Stimulated activated naive CD8-positive, alpha-beta T cell treated with anti-CD3 and anti-CD28 coated beads, Interleukin-15, Interleukin-2, amounts not matched to agents 100 ng/mL and 50 ng/mL, for 24 hours (primary cell): ENCODE measurements at regions not wholly inside any gene's neighbourhood (a gene's known extent, or its start where the extent isn't known, plus 50 kb on each side); places are given as distances from the start of the nearest gene placed in this dataset.

Source experiments
- H3K27ac Mint-ChIP-seq: one replicate; pipeline ENCODE4 v1.8.0; 2021; ENCODE audit warnings: mild to moderate bottlenecking, mixed read lengths
- H3K27me3 Mint-ChIP-seq: one replicate; pipeline ENCODE4 v1.8.0; 2021; ENCODE audit warnings: mixed read lengths
- H3K36me3 Mint-ChIP-seq: one replicate; pipeline ENCODE4 v1.8.0; 2021; ENCODE audit warnings: low read depth, mixed read lengths
- H3K4me1 Mint-ChIP-seq: one replicate; pipeline ENCODE4 v1.8.0; 2021; ENCODE audit warnings: low read depth, mixed read lengths
- H3K4me3 Mint-ChIP-seq: one replicate; pipeline ENCODE4 v1.8.0; 2021; ENCODE audit warnings: mild to moderate bottlenecking, mixed read lengths
- H3K9me3 Mint-ChIP-seq: one replicate; pipeline ENCODE4 v1.8.0; 2021; ENCODE audit warnings: mixed read lengths

DNA sequence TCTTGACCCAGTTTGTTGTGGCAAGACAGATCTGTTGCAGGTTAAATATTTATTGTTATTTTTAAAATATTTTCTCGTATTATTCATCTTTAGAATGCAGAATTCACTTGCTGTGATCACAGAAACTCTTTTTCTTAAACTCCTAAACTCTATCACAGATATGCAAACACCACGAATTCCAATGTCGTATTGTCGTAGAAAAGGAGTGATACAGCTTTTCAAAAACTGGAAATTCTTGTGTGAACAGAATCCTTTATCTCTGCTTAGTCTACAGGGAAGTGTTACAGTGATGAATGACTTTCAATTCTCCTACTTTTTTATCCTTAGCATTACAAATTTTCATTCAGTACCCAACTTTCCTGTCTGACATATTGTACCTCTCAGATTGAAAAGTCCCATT, 1329.5 kb upstream of the B3GALT2 start:
- H3K9me3 Mint-ChIP-seq, result peaks cover 6% of the 10 kb centered on the region

DNA sequence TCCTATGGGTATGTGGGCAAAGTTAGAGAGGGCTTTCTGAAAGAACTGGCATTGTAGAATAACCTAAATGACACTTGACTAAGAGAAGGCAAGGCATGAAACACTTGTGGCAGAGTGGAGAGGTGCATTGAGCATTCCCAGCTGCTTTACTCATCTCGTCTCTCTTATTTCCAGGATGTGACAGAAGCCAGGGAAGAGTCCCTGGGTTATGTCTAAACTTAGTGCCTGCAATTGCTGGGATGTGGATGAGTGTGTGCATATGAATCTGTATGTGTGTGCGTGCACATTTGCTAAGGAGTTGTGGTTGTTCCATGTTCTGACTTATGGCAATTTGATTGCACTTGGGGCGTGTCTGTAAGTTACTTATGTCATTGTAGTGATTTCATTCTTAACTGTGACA, 1326.5 kb upstream of the B3GALT2 start:
- Mint-ChIP-seq H3K27me3 (no peaks in the 10 kb centered on the region), H3K4me3 (no peak overlapping the region), H3K27ac (no peak overlapping the region)

More for the DNA sequence above, 1329.5 kb upstream of the B3GALT2 start:
- no peaks in the 10 kb centered on the region for H3K27me3 Mint-ChIP-seq
- no peak overlapping the region for H3K27ac Mint-ChIP-seq
- no peaks in the 10 kb centered on the region for H3K36me3 Mint-ChIP-seq
- H3K4me1 Mint-ChIP-seq, result no peaks in the 10 kb centered on the region
- no peak overlapping the region for H3K4me3 Mint-ChIP-seq

DNA sequence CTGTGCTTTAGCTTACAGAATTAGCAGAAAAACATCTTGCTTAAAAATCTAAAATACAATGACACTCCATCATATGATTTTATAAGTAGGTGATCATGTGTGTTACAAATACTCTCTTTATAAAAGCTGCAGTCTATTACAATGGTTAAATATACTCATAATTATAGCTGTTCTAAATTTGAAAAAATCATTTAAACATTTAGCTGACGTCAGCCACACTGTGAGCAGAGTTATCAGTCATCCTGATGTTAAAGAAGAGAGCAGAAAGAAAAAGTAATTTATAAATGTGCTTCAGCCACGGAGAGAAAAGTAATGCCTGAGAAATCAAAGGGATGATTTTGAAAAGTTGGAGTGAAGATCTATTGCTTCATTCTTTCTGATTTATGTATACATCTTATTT, 1325.9 kb upstream of the B3GALT2 start:
- H3K36me3 Mint-ChIP-seq, result no peaks in the 10 kb centered on the region
- no peaks in the 10 kb centered on the region for H3K27me3 Mint-ChIP-seq
- H3K27ac Mint-ChIP-seq, result no peak overlapping the region
- H3K4me1 Mint-ChIP-seq, result no peaks in the 10 kb centered on the region
- no peak overlapping the region for H3K4me3 Mint-ChIP-seq
- peaks cover 15% of the 10 kb centered on the region for H3K9me3 Mint-ChIP-seq

More for the DNA sequence above, 1326.5 kb upstream of the B3GALT2 start:
- Mint-ChIP-seq H3K9me3 (peaks cover 15% of the 10 kb centered on the region), H3K4me1 (no peaks in the 10 kb centered on the region), H3K36me3 (no peaks in the 10 kb centered on the region)

DNA sequence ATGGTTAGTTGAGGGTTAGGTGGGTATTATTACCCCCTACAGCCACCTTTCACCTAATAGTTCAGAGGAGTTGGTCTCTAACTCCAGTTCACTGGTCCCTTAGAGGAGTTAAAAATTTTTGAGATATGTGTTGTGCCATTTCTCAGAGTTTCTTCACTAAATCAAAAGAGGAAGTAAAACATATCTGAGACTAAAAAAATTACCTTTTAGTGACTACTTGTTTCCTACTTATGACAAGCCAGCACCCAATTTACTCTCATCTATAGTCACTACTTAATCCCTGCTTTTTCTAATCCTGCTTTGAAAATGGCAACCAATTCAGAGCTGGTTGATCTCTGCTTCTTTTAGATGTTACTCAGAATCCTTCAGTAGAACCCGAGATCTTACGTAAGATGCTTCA, 1316.8 kb upstream of the B3GALT2 start:
- Mint-ChIP-seq H3K27me3 (no peaks in the 10 kb centered on the region), H3K4me1 (no peaks in the 10 kb centered on the region), H3K9me3 (no peaks in the 10 kb centered on the region), H3K27ac (no peak overlapping the region), H3K36me3 (no peaks in the 10 kb centered on the region), H3K4me3 (no peak overlapping the region)

DNA sequence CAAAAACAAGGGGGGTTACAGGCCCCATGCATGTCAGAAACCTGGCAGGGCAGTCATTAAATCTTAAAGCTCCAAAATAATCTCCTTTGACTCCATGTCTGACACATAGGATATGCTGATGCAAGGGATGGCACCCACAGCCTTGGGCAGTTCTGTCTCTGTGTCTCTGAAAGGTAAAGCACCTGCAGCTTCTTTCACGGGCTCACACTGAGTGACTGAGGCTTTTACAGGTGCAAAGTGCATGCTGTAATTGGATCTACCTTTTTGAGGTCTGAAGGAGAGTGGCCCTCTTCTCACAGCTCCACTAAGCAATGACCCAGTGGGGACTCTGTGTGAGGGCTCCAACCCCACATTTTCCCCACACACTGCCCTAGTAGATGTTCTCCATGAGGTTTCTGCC, 1309.0 kb upstream of the B3GALT2 start:
- H3K27ac Mint-ChIP-seq, result no peak overlapping the region
- no peaks in the 10 kb centered on the region for H3K27me3 Mint-ChIP-seq
- no peaks in the 10 kb centered on the region for H3K4me1 Mint-ChIP-seq
- H3K4me3 Mint-ChIP-seq, result no peak overlapping the region
- peaks cover 7% of the 10 kb centered on the region for H3K9me3 Mint-ChIP-seq
- no peaks in the 10 kb centered on the region for H3K36me3 Mint-ChIP-seq

DNA sequence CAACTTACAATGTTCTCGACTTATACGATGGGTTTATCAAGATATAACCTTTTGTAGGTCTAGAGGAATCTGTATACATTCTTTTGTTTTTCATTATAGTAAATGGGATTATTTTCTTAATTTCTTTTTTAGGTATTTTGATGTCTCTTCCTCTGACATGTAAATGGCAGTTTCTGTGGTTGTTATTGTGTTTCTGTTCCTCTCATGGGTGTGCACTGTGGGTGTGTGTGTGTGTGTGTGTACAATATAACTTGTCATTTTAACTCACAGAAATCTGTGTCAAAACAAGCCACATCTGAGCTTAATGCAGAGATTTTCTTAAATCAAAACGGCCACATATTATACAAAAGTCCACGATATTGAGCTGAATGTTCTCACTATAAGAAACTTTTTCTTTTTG, 1300.8 kb upstream of the B3GALT2 start:
- Mint-ChIP-seq H3K27me3 (peaks cover 3% of the 10 kb centered on the region), H3K4me1 (no peaks in the 10 kb centered on the region), H3K27ac (no peak overlapping the region), H3K36me3 (no peaks in the 10 kb centered on the region), H3K4me3 (no peak overlapping the region), H3K9me3 (peaks cover 9% of the 10 kb centered on the region)

DNA sequence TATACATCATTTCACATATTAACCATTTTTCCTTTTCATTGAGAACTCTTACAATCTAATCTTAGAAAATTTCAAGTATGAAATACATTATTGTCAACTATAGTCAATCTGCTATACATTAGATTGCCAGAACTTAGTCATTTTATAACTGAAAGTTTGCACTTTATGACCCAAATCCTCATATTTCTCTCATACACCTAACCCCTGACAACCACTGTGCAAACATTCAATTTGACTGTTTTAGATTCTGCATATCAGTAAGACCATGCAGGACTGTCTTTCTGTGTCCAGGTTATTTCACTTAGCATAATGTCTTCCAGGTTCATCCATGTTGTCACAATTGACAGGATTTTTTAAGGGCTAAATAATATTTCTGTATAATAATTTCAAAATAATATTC, 1299.0 kb upstream of the B3GALT2 start:
- Mint-ChIP-seq H3K27ac (no peak overlapping the region), H3K36me3 (no peaks in the 10 kb centered on the region), H3K4me3 (no peak overlapping the region), H3K27me3 (peaks cover 3% of the 10 kb centered on the region), H3K9me3 (peaks cover 6% of the 10 kb centered on the region), H3K4me1 (no peaks in the 10 kb centered on the region)

DNA sequence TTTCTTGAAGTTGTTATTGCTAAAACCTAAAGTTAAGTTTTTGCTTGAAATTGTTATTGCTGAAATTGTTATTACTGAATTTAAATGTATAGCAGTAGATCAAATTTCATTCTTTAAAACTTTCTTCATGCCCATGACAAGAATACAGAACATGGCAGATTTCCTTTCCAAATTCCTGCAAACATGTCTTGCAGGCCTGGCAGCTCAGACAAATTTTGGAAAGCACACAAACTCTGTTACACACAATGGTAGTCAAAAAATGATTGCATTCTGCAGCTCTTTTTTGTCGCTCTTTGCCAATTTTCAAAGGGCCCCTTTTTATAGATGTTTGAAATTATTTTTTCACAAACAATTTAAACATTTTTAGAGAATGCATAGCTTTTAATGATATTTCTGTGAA, 1292.3 kb upstream of the B3GALT2 start:
- no peaks in the 10 kb centered on the region for H3K4me1 Mint-ChIP-seq
- H3K4me3 Mint-ChIP-seq, result no peak overlapping the region
- H3K27ac Mint-ChIP-seq, result no peak overlapping the region

DNA sequence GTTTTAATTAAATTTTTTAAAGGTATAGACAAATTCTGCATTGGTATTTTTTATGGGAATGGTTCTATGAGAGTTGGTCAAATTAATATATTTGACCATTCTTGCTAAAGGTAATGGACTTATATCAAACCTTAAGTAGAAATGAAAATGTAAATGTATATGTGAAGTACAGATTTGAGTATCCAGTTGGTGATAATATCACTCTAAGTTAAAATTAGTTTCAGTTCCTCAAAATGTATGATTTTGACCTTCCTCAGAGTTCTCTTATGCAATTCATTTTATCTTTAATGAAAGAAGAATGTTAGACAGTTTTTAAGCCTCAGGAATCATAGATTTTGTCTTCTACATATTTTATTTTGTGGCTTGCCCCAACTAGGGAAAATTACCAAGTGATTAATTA, 1291.5 kb upstream of the B3GALT2 start:
- H3K27ac Mint-ChIP-seq, result no peak overlapping the region
- no peaks in the 10 kb centered on the region for H3K4me1 Mint-ChIP-seq
- H3K36me3 Mint-ChIP-seq, result no peaks in the 10 kb centered on the region
- no peaks in the 10 kb centered on the region for H3K9me3 Mint-ChIP-seq
- no peak overlapping the region for H3K4me3 Mint-ChIP-seq
- H3K27me3 Mint-ChIP-seq, result no peaks in the 10 kb centered on the region

More for the DNA sequence above, 1292.3 kb upstream of the B3GALT2 start:
- no peaks in the 10 kb centered on the region for H3K36me3 Mint-ChIP-seq
- no peaks in the 10 kb centered on the region for H3K27me3 Mint-ChIP-seq
- no peaks in the 10 kb centered on the region for H3K9me3 Mint-ChIP-seq

DNA sequence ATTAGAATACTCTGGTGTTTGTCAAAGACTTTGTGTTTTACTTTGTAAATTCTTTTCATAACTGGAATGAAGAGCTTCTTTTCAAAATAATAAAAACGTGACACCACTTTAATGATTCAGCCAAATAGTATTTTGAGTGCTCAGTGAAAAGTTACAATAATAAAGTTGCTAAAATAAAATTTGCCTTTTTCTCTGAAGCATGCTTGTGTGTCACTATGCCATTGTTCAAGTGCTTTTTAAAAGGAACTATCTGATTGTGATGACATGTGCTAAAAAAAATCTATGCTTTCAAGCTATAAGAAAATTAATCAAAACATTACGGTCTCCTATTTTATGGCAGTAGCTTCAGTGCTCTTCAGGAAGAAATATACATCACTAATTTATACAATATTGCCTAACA, 1290.5 kb upstream of the B3GALT2 start:
- Mint-ChIP-seq H3K4me1 (no peaks in the 10 kb centered on the region), H3K27me3 (no peaks in the 10 kb centered on the region), H3K9me3 (no peaks in the 10 kb centered on the region), H3K4me3 (no peak overlapping the region), H3K36me3 (no peaks in the 10 kb centered on the region), H3K27ac (no peak overlapping the region)

DNA sequence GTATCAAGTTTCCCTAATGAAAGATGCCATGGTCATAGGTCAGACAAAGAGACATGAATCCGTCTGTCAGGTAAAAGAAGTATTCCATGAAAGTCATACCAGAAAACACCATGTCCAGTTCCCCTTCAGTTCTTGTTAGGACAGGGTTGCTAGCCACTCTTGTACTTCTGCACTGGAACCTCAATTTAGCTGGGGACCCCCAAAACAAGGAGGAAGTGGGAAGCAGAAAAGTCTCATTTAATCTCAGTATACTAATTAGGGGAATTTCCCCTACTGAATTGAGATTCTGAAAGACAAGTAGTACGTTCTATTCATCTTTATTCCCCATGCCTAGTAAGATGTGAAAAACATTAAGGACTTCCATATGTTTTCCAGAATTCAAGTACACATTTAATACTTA, 1289.9 kb upstream of the B3GALT2 start:
- H3K4me1 Mint-ChIP-seq, result no peaks in the 10 kb centered on the region
- H3K9me3 Mint-ChIP-seq, result no peaks in the 10 kb centered on the region
- no peak overlapping the region for H3K27ac Mint-ChIP-seq
- no peaks in the 10 kb centered on the region for H3K36me3 Mint-ChIP-seq
- H3K4me3 Mint-ChIP-seq, result no peak overlapping the region
- no peaks in the 10 kb centered on the region for H3K27me3 Mint-ChIP-seq

DNA sequence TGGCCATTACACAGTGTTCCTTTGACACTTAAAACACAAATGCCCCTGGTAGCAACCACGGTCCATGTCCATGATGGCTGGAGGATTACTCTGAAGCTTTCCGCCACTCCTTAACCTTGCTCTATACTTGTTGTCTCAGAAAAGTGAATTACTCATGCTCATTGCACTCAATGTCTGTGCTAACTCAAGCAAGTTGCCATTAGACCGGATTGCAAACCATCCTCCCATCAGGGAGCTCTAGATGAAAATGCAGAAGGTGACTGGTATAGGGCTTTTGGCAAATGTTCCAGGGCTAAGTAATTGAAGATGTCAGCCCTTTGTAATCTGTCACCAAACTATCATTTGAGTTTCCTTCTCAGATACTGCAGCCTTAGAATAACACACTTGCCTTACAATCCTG, 1288.3 kb upstream of the B3GALT2 start:
- H3K27ac Mint-ChIP-seq, result no peak overlapping the region
- no peaks in the 10 kb centered on the region for H3K36me3 Mint-ChIP-seq
- H3K9me3 Mint-ChIP-seq, result no peaks in the 10 kb centered on the region
- no peak overlapping the region for H3K4me3 Mint-ChIP-seq
- no peaks in the 10 kb centered on the region for H3K27me3 Mint-ChIP-seq
- no peaks in the 10 kb centered on the region for H3K4me1 Mint-ChIP-seq

DNA sequence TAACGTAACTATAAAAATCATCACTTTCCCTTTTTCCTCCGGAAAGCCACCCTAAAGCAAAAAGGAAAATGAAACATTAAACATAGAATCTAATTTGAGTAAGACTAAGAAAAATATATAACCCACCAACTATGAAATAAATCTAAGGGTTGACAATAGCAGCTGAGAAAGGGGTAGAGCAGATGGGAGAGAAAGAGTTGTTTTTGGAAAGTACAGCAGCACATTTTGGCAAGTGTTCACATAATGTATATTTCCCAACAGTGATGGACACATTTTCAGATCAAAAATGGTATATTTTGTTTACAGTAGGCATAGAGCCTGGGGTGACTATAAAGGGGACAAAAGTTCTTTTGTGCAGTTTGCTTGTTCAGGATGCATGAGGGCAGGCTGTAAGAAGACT, 1287.4 kb upstream of the B3GALT2 start:
- H3K9me3 Mint-ChIP-seq, result no peaks in the 10 kb centered on the region
- no peaks in the 10 kb centered on the region for H3K4me1 Mint-ChIP-seq
- no peak overlapping the region for H3K4me3 Mint-ChIP-seq
- no peak overlapping the region for H3K27ac Mint-ChIP-seq
- no peaks in the 10 kb centered on the region for H3K36me3 Mint-ChIP-seq
- no peaks in the 10 kb centered on the region for H3K27me3 Mint-ChIP-seq

DNA sequence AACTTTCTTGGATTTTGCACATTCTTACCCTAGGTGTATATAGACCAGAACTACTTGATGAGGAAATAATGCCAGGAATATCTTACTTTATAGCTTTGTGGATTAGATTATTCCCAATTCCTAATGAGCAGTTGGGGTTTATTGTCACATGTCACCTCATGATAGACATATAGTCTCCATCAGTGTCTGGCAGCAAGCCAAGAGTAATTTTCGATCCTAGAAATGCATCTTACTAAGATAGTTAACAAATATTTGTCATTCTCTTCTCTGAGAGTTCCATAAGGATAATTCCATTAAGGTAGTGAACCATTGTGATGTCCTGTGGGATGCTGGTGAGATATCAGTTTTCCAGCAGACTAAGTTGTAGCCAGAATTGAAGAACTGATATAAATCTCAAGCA, 1282.9 kb upstream of the B3GALT2 start:
- Mint-ChIP-seq H3K36me3 (no peaks in the 10 kb centered on the region), H3K4me3 (no peak overlapping the region), H3K27me3 (peaks cover 5% of the 10 kb centered on the region), H3K27ac (no peak overlapping the region), H3K9me3 (no peaks in the 10 kb centered on the region), H3K4me1 (no peaks in the 10 kb centered on the region)

DNA sequence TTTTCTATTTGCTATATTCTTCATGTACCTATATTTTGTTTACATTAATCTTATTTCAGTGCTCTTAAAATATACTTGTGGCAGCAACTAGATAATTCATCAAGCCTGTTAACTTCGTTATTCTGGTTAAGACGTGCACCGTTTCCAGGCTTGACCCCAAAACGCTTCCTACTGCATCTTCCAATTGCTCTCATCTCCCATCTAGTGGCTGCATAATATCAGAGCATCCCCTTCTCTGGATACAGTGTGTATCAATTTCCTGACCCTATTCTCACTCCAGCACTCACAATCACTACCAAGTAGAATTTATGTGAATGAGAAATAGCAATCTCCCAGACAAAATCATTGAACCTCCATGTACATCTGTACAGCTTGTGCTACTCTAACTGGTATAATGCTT, 1280.3 kb upstream of the B3GALT2 start:
- Mint-ChIP-seq H3K36me3 (no peaks in the 10 kb centered on the region), H3K9me3 (no peaks in the 10 kb centered on the region), H3K27ac (no peak overlapping the region), H3K4me1 (no peaks in the 10 kb centered on the region), H3K27me3 (peaks cover 8% of the 10 kb centered on the region), H3K4me3 (no peak overlapping the region)

DNA sequence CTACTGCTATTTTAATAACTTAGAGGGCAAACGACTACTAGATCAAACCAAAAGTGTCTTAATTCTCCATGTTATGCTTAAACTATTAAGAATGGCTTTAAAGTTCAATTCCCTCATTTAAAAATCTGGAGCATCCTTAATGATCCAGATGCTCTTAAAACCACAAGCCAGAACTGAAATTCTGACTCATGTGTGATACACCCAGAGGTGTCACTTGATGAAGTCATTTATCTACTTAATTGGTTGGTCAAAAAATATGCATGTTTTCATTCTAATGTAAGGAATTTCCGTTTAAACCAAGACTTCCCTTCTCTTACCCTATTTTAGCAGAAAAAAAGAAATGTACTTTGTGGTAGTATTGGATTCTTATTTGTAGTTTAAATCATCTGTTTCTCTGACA, 1261.2 kb upstream of the B3GALT2 start:
- peaks cover 3% of the 10 kb centered on the region for H3K9me3 Mint-ChIP-seq
- no peaks in the 10 kb centered on the region for H3K36me3 Mint-ChIP-seq
- H3K4me1 Mint-ChIP-seq, result peaks cover 3% of the 10 kb centered on the region
- peaks cover 4% of the 10 kb centered on the region for H3K27me3 Mint-ChIP-seq
- H3K27ac Mint-ChIP-seq, result no peak overlapping the region
- no peak overlapping the region for H3K4me3 Mint-ChIP-seq

DNA sequence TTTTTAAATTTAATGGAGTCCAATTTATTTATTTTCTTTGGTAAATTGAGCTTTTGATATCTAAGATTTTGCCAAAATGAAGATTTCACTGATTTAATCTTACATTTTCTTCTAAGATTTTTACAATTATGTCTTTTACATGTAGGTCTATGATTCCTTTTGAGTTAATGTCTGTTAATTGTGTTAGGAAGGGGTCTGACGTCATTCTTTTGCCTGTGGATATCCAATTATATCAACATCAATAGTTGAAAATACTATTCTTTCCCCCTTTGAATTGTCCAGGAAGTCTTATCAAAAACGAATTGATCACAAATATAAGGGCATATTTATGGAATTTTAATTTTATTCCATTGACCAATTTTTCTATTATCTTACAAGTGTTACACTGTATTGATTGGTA, 1258.8 kb upstream of the B3GALT2 start:
- no peak overlapping the region for H3K27ac Mint-ChIP-seq
- H3K36me3 Mint-ChIP-seq, result no peaks in the 10 kb centered on the region
- peaks cover 3% of the 10 kb centered on the region for H3K9me3 Mint-ChIP-seq
- no peak overlapping the region for H3K4me3 Mint-ChIP-seq
- H3K27me3 Mint-ChIP-seq, result peaks cover 4% of the 10 kb centered on the region
- peaks cover 3% of the 10 kb centered on the region for H3K4me1 Mint-ChIP-seq
